CD1c-positive myeloid dendritic cell (primary cell): ENCODE measurements at regions not wholly inside any gene's neighbourhood (a gene's known extent, or its start where the extent isn't known, plus 50 kb on each side); places are given as distances from the start of the nearest gene placed in this dataset.
"Not testable (repeated sequence)": the region's sequence is repeated elsewhere in the genome, so short reads cannot be mapped to it uniquely, and the experiment has no call there.

Experiments
- DNase-seq: peaks from one replicate; pipeline ENCODE4 v3.0.0-alpha.2; 2016; ENCODE audit errors: extremely low spot score

GRCh38 chr22:22946131-22946530, 58.5 kb downstream of the IGLL5 start:
- no peak for DNase-seq

DNA sequence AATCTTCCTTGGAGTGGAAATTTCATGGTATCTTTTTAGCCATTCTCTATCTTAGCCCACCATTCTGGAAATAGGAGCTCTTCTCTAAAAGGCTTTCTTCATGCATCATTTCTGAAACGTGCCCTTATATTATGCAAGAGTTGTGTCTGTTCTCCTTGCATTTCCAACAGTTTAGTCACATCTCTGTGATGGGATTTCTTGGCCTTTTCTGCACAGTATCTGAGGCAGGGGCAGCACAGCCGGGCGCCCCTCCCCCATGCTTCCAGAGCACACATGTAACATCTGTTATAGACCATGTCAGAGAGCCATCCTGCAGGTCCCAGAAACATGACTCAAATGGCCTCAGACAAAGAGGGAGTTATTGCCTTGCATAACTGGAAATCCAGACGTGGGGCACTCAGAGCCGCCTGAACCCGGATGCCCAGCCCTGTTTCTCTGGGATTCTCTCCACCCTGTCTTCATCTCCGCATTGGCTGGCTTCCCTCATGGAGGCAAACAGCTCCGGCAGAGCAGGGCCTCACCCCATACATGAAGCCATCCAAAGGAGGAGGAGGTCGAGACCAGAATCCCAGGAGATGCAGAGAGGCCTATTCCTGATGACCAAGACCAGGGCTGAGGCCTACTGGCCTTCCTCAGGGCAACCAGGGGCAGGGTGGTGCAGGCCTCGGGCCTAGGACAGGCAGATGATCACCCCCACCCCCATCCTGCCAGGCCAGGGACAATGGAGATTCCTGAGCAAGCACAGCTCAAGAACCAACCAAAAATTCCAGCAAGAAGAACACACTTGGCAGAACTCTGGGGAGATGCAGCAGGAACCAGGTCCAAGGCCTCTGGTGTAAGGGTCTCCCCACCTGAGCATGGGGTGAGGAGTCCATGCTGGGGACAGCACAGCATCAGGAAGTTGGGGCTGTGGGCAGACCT, 61.3 kb downstream of the IGLL5 start:
- no peak for DNase-seq

GRCh38 chr22:22949953-22950352, 62.3 kb downstream of the IGLL5 start:
- DNase-seq: no peak

DNA sequence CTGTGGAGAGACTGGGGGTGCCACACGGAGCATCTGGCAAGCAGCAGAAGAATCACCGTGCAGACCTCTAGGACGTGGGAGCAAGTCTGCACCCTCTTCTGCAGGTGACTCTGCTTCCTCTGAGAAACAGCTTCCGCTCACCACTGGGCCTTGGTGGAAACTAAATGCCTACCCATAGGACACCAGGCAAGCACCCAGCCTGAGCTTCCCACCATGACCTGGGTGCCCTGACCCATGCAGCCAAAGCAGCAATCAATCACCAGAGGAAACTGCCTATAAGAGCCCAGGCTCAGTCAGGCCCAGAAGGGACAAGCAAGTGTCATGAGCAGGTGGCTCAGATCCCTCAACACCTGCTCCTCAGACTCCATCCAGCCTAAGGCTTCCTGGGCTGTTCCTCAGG, 63.4 kb downstream of the IGLL5 start:
- DNase-seq: no peak

DNA sequence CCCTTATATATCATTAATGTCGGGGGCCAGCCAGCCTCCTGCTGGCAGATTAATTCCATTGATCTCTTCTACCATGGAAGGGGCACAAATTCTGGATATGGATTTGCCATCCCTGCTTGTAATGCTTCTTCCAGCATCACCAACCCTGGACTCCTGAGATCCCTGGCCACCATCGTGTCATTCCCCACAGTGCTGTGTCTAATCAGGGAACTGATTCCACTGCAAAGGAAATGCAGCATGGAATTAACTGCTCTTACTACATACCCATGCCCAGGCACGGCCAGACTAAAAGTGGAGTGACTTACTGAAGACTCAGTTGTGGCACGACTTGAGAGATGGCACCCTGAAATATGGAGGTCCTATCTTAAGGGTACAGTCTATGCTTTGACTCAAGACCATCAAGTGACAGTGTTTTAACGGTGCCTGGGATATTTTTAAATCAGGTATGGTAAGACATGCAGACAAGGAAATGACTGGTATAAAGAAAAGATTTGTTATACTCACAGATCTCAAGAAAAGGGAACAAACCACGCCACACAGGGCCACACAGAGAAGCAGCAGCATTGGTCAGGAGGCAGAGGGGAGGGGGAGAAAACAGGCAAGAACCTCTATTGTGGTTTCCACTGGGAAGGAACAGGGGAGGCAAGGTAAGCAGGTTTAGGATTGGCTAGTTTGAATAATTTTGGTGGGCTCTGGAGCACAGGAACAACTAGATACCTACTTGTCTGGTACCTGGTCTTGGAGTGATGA, 65.1 kb downstream of the IGLL5 start:
- DNase-seq: no peak

DNA sequence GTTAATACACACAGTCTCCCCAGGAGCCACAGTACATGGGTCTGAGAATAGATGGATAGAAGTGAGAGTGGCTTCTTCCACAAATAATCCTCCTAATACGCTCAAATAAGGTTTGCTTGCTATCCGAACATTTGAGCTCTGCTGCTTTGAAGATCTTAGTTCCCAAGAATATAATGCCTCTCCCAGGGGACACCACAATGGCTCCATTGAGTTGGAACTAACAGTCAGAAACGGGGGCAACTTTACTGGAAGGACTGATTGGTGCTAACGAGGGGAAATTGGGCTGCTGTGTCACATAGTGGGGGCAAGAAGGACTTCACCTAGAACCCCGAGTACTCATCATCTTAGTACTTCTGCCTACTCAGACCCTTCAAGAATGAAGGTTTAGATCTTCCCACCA, 66.2 kb downstream of the IGLL5 start:
- no peak for DNase-seq

DNA sequence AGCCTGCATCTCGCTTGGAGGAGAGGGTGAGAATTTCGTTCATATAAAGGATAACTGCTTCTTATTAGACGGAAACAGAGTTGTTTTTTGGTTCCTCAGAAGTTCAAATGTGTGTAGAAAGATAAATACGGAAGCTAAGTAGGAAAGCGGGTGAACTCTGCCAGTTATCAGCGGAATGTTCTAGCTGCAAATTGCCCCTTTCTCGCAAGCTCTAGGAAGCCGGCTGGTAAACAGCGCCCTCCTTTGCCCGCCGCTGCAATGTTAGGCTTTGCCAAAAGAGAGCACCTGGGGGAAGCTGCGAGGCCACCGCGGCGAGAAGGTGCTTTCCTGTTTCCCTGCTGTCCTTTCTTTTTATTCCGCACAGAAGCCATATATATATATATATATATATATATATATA, 67.0 kb downstream of the IGLL5 start:
- DNase-seq: peak; percentile 52

DNA sequence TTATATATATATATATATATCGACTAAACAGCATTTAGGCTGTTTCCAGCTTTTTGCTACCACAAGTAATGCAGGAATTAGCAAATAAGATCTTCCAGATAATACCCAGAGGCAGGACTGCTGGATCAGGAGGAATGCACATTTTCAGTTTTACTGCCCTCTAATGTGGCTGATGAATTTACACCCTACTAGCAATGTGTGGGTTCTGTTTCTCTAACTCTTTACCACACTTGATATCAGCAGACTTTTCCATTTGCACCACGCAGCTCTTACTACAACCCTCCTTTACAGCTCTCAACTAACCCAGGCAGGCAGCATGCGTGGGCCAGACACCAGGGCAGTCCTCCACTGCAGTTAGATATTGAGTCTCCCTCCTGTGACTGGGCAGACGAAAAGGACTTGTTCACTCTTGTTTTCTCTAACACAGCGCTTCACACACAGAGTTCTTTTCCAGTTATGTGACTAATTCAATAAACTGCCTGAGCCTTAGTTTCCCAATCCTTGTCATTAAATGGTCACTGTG, 67.7 kb downstream of the IGLL5 start:
- no peak for DNase-seq

DNA sequence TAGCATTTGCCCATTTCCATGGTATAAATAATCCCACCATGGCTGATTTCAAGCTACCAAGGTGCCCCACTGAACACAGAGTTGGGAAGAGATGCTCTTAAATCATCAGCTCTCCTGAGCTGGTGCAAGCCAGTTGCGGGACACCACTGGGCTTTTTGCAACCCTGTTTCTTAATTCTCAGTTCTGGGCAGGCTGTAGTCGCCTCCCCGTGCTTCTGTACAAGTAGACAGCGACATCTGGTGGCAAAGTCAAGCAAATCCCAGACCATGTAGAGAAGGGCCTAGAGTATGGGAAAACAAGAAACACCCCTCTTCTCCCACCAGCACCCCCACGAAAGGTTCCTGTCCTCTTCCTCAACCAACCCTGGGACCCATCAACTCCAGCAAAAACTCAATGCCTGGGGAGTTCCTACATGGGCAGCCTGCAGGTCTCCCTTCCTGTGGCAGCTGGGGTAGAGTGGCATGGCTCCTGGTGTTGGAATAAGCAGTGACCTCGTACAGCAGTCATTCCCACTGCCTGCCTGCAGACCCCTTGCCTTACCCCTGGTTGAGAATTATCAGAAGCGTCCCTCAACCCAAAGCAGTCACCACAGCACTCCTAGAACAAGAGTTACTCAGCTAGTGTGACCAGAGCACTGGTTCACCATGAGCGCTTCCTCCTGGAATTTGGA, 68.4 kb downstream of the IGLL5 start:
- peak; percentile 83 for DNase-seq

GRCh38 chr22:22957090-22957489, 69.5 kb downstream of the IGLL5 start:
- DNase-seq: no peak

DNA sequence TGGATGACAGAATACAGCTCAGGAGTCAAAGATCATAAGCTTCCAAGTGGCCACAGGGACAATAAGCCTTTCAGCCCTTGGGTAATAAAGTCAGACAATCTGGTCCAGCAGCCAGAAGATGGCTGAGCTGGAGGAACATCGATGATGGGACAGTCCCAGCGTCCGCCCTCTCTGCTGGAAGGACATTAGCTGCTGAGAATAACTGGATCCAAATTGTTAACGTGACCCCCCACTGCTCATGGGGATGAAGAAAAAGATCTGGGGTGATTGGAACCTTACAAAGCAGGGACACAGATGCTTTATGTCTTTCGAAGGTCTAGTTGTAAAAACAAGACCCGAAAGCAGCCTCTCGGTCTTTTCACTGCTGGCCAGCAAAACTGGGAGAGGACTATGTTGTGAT, 71.0 kb downstream of the IGLL5 start:
- no peak for DNase-seq

- peak; percentile 78 for DNase-seq
Measured at GRCh38 chr22:22959147-22959827, 71.7 kb downstream of the IGLL5 start.

DNA sequence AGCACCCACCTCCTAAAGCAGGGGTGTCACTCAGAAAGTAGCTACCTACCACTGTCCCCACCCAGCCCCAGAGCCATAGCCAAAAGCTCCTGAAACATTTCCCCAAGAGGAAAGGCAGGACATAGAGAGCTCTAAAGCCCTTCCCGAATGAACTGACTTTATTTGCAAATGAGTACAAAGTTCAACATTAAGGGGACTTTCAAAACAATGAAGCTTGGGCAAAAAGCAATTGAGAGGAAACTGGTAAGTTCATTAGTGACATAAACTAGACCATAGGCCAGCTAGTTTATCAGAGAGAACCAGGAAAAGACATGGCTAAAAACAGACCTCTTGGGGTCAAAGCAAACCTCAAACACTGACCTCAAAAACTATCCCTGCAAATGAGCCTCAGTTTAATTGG, 72.7 kb downstream of the IGLL5 start:
- no peak for DNase-seq

GRCh38 chr22:22961574-22961973, 74.0 kb downstream of the IGLL5 start:
- DNase-seq: no peak

DNA sequence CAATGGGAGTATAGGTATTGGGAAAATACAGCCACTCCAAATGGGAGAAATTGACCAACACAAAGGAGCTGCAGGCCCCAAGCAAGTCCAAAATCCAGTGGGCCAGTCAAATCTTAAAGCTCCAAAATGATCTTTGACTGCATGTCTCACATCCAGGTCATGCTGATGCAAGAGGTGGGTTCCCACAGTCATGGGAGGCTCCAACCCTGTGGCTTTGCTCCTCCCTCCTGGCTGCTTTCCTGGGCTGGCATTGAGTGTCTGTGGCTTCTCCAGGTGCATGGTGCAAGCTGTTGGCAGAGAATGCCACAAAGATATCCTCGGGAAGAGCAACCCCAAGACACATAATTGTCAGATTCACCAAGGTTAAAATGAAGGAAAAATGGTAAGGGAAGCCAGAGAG, 80.8 kb downstream of the IGLL5 start:
- no peak for DNase-seq

- DNase-seq: not testable (repeated sequence)
Measured at GRCh38 chr22:22972605-22973004, 85.0 kb downstream of the IGLL5 start.

GRCh38 chr22:22973336-22973735, 85.7 kb downstream of the IGLL5 start:
- no peak for DNase-seq

GRCh38 chr22:22974156-22974555, 86.5 kb downstream of the IGLL5 start:
- DNase-seq: no peak

DNA sequence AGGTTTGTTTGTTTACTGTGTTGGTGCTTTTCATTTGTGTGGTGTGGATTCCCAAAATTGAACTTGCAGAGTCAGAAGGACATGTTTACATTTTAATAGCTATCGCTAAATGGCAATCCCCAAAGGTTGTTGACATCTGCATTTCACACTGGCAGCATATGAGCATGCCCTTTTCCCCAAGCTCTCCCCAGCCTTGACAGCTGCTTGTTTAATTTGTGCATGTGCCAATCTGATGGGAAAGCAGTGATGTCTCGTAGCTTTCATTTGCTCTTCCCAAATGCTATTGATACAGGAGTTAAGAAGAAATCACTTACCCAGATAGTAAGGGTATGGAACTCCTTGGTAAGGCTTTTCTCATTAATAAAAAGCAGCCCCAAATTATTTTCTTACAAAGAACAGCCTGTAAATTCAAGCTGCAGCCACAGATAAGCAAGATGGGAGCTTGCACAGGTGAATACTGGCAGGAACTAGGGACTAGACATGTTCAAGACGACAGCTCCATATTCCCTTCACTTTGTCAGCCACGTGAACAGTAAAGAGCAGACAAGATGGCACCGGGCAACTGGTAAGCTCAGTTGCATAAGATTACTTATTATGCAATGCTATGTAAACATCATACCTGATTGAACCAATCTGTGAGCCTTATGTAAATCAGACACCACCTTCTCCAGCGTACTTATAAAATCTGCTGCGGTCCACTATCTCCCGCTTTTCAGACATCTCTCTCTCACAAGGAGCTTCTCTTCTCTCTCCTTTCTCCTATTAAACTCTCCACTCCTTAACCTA, 87.4 kb downstream of the IGLL5 start:
- DNase-seq: no peak

GRCh38 chr22:22976033-22976922, 88.7 kb downstream of the IGLL5 start:
- DNase-seq: no peak
